ENCODE measurements at regions not wholly inside any gene's neighbourhood (a gene's known extent, or its start where the extent isn't known, plus 50 kb on each side); places are given as distances from the start of the nearest gene placed in this dataset.

GRCh38 chrX:43166874-43167273 lies 388.9 kb upstream of the PPP1R2C start:
- no peak for TF ChIP-seq CTCF (conservative IDR thresholded peaks at IDR 0.05; ENCODE audit: low read length)
- TF ChIP-seq EZH2phosphoT487 (IDR thresholded peaks at IDR 0.05; ENCODE audit: borderline replicate concordance), result no peak
